M059J (cell line): ENCODE measurements at regions not wholly inside any gene's neighbourhood (a gene's known extent, or its start where the extent isn't known, plus 50 kb on each side); places are given as distances from the start of the nearest gene placed in this dataset.

Experiments
- DNase-seq: peaks from one replicate; pipeline ENCODE4 v3.0.0-alpha.2; 2012; ENCODE audit warnings: low read depth

- no peak for DNase-seq
These were observed 243.9 kb downstream of the TOMM20 start for GRCh38 chr1:234884701-234885100.

- no peak for DNase-seq
These were observed 244.6 kb downstream of the TOMM20 start for GRCh38 chr1:234884006-234884405.

GRCh38 chr1:234882898-234883297 lies 245.7 kb downstream of the TOMM20 start:
- no peak for DNase-seq

GRCh38 chr1:234881893-234882771 lies 246.5 kb downstream of the TOMM20 start:
- DNase-seq = no peak

- DNase-seq = no peak
These were observed 249.2 kb downstream of the TOMM20 start for GRCh38 chr1:234879147-234880080.

GRCh38 chr1:234878288-234878687 lies 250.3 kb downstream of the TOMM20 start:
- DNase-seq = no peak

GRCh38 chr1:234877761-234878160 lies 250.9 kb downstream of the TOMM20 start:
- no peak for DNase-seq

GRCh38 chr1:234875953-234876855 lies 252.4 kb downstream of the TOMM20 start:
- DNase-seq = peak; percentile 68

- no peak for DNase-seq
These were observed 253.2 kb downstream of the TOMM20 start for GRCh38 chr1:234875328-234875952.

- peak; percentile 51 for DNase-seq
These were observed 254.0 kb downstream of the TOMM20 start for GRCh38 chr1:234874291-234875288.

GRCh38 chr1:234871710-234872271 lies 256.8 kb downstream of the TOMM20 start:
- DNase-seq = peak; percentile 84

- DNase-seq = no peak
These were observed 257.5 kb downstream of the TOMM20 start for GRCh38 chr1:234871039-234871709.

GRCh38 chr1:234870020-234870981 lies 258.3 kb downstream of the TOMM20 start:
- DNase-seq = no peak

GRCh38 chr1:234869182-234870019 lies 259.2 kb downstream of the TOMM20 start:
- DNase-seq = peak; percentile 52

GRCh38 chr1:234868296-234869147 lies 258.5 kb upstream of the IRF2BP2 start:
- DNase-seq = no peak
